Fibroblast of the aortic adventitia (primary cell): ENCODE measurements at regions not wholly inside any gene's neighbourhood (a gene's known extent, or its start where the extent isn't known, plus 50 kb on each side); places are given as distances from the start of the nearest gene placed in this dataset.

Experiments used
- DNase-seq: peaks from one replicate; pipeline ENCODE4 v3.0.0-alpha.2; 2010; ENCODE audit warnings: low read depth
- H3K4me3 ChIP-seq: 2 replicates; pipeline ENCODE4 v1.5.1; 2011; ENCODE audit warnings: low read depth, mild to moderate bottlenecking, control low read depth, low read length, moderate library complexity
- TF ChIP-seq, protein P1 (sequence below): IDR thresholded peaks from 2 replicates; pipeline ENCODE4 v1.5.1; 2011; ENCODE audit warnings: mild to moderate bottlenecking, low read length, control low read depth, inconsistent platforms; ENCODE audit not compliant: insufficient read depth

DNA sequence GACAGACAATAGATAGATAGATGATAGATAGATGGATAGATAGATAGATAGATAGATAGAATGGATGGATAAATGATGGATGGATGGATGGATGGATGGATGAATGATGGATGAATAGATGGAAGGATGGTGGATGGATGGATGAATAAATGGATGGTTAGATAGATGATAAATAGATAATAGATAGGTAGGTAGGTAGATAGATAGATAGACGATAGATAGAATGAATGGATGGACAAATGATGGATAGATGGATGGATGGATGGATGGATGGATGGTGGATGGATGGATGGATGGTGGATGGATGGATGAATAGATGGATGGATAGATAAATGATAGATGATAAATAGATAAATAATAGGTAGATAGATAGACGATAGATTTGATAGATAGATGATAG lies 287.4 kb downstream of the CRLF2 start:
- DNase-seq = no peak
- H3K4me3 ChIP-seq = no peak overlapping the region
- TF ChIP-seq, protein P1, sequence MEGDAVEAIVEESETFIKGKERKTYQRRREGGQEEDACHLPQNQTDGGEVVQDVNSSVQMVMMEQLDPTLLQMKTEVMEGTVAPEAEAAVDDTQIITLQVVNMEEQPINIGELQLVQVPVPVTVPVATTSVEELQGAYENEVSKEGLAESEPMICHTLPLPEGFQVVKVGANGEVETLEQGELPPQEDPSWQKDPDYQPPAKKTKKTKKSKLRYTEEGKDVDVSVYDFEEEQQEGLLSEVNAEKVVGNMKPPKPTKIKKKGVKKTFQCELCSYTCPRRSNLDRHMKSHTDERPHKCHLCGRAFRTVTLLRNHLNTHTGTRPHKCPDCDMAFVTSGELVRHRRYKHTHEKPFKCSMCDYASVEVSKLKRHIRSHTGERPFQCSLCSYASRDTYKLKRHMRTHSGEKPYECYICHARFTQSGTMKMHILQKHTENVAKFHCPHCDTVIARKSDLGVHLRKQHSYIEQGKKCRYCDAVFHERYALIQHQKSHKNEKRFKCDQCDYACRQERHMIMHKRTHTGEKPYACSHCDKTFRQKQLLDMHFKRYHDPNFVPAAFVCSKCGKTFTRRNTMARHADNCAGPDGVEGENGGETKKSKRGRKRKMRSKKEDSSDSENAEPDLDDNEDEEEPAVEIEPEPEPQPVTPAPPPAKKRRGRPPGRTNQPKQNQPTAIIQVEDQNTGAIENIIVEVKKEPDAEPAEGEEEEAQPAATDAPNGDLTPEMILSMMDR = no peak

DNA sequence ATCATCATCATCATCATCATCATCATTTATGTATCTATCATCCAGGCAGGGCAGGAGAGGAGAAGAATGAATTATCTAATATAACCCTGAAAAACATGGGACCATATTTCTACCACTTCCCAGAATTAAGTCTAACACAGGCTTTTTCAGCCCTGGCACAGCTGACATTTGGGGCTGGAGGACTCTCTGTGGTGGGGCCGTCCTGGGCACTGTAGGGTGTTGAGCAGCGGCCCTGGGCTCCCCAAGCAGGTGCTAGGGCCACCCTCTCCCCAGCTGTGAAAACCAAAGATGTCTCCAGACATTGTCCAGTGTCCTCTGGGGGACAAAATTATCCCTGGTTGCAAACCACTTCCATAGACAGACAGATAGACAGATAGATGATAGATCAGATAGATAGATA lies 288.4 kb downstream of the CRLF2 start:
- H3K4me3 ChIP-seq = no peak overlapping the region
- no peak for DNase-seq
- TF ChIP-seq, protein P1 = no peak

DNA sequence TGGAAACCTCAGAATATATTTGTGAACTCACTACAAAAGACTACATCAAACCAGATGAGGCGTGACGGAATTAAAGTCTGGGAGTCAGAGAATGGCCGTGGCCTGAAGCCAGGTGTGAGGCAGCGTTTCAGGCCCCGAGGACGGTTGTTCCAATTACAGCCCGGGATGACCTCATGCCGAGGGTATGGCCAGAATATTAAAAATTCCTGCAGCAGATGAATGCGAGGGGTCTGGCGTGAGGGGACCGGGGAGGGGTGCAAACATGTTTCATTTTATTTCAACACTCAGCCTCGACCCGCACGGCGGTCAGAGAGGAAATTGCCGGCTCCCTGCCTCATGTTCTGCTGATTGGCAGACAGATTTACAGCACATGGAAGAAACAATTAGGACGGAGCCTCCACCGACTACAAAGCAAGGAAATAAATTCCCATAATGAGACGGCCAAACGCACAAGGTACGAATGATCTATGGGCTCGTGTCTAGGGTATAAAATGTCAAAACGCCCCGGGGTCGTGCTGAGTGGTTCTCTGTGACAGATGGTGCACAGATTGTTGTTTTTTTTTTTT lies 289.7 kb downstream of the SHOX start:
- TF ChIP-seq, protein P1 = no peak
- H3K4me3 ChIP-seq = no peak overlapping the region

DNA sequence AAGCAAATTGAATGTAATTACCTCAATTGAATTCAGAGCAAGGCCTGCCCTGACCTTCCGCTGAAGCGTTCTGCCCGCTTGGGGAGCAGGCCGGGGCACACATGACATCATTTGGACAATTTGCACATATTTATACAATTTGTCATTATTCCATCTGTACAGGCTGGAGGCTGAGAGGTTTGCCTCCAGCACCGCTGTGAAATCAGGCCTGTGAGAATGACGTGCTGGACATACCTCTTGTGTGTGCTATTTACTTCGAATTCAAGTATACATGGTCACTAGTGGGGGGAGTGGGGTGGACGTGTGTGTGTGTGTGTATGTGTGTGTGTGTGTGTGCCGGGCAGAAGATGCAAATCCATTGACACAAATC lies 285.6 kb downstream of the SHOX start:
- no peak overlapping the region for H3K4me3 ChIP-seq
- TF ChIP-seq, protein P1 = no peak
- DNase-seq = no peak

More for the DNA sequence above, 289.7 kb downstream of the SHOX start:
- DNase-seq = no peak

DNA sequence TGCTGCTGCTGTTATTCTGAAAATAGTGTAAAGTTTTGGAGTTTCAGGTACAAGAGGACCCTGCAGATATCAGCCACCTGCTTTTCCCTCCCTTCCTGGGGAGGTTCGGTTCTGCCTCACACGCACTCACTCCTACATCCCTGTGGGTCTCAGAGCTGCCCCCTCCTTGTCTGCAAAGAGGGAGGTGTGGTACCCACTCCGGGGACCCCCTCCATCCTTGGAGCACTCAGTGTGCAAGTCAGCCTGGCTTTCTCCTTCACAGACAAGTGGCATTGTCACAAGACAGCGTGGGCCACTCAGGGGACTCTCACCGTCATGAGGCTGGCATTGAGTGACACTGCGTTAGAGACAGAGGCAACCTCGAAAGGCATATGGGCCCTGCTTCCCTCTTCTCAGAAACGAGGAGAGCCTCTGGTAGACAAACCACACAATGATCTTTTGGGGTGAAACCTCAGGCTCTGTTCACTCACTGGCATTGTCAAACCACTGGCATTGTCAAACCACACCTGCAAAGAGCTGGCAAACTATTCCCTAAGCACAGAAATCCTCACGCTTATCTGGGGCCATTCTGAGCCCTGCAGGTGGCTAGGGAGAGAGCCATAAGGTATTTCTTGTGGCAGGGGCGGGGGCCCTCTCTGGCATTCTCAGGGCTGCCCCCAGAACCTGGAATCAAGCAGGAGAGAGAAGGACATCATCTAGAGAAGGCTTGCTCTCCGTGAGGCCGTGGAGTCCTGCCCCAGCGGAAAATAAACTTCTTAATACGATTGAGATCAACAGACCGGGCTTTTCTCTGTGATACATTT lies 285.0 kb downstream of the SHOX start:
- no peak overlapping the region for H3K4me3 ChIP-seq
- no peak for DNase-seq
- TF ChIP-seq, protein P1 = no peak

DNA sequence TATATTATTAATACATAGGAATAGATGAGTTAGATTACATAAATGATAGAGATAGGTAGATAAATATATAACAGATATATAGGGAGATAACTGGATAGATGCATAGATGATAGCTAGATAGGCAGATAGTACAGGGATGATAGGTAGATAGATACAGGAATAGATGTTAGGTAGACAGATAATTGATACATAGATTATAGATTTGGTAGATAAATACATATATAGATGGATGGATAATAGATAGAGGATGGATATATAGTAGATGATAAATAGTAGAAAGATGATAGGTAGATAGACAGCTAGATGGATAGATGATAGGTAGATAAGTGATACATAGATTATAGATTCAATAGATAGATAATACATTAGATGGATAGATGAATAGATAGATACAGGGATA lies 283.6 kb downstream of the SHOX start:
- no peak for DNase-seq
- H3K4me3 ChIP-seq = no peak overlapping the region
- TF ChIP-seq, protein P1 = no peak
